Iris pigment epithelial cell (primary cell): ENCODE measurements at regions not wholly inside any gene's neighbourhood (a gene's known extent, or its start where the extent isn't known, plus 50 kb on each side); places are given as distances from the start of the nearest gene placed in this dataset.

Experiments used
- DNase-seq: peaks from one replicate; pipeline ENCODE4 v3.0.0-alpha.2; 2011; ENCODE audit warnings: low read depth

- DNase-seq: no peak
Measured at GRCh38 chr14:97298736-97299135, 501.6 kb downstream of the VRK1 start.

GRCh38 chr14:97299661-97300060 is 502.5 kb downstream of the VRK1 start:
- no peak for DNase-seq

GRCh38 chr14:97301931-97302559 is 504.9 kb downstream of the VRK1 start:
- no peak for DNase-seq

DNA sequence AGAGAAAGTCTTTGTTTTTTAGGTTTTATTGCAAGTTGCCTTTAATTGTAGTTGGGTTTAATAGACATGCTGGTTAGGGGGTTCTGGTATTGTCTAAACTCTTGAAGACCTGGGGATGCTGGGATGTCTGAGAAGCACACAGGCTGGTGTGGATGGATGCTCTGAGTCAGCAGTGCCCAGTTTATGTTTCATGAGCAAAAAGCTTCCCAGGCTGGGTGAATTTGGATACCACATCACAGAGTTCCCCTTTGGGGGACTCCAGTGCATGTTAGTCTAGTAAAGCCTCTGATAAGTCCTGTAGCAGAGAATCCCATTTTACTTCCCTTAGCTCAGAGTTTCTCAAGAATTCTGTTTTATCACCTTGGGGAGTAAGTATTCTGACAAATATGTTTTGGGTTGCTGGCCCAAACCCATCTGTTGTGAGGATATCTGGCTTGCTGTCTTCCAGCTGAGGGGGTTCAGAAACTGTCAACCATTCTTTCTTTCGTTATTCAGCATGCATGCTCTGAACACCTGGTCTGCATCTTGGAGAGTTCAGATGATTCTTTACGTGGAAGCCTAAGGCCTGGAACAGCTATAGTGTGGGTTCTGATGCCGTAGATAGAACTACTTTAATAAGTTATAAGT is 509.1 kb downstream of the VRK1 start:
- no peak for DNase-seq

- DNase-seq: no peak
Measured at GRCh38 chr14:97306760-97307246, 509.6 kb downstream of the VRK1 start.

- no peak for DNase-seq
Measured at GRCh38 chr14:97311411-97311810, 514.2 kb downstream of the VRK1 start.

DNA sequence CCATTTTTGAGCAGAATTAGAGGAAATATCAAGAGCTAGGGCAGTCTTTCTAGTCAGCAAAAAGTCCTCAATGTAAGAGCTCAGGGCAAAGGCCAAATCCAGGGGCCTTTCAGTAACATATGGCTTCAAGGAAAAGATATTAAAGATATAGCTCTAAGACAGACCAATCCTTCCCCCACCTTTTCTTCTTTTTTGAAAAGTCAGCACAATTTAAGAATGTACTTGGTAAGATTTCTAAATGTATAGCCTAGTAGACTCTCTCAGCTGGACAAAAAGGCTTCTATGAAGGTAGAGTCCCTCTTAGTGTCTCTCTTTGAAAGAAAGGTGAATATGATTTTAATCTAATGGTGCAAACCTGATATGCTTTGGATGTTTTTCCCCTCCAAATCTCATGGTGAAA is 515.7 kb downstream of the VRK1 start:
- no peak for DNase-seq

GRCh38 chr14:97315790-97316189 is 518.6 kb downstream of the VRK1 start:
- DNase-seq: no peak

- no peak for DNase-seq
Measured at GRCh38 chr14:97318380-97318779, 521.2 kb downstream of the VRK1 start.

GRCh38 chr14:97319691-97320090 is 522.5 kb downstream of the VRK1 start:
- DNase-seq: no peak

DNA sequence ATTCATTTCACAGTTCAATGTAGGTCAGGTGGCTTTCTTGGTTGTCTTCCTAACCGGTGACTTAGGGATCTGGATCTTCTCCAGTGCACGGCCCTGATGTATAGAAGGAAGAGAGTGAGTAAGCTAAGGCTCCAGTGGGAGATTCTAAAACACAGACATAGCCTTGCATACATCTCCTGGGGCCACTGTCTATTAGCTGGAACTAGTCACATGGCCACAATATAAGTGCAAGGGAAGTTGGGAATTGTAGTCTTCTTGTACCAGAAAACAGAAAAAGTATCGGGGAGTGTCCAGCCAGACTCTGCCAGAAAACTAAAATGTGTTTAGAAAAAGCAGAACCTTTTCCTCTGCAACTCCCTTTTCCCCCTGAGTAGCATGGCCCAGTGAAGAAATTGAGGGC is 531.6 kb downstream of the VRK1 start:
- no peak for DNase-seq

DNA sequence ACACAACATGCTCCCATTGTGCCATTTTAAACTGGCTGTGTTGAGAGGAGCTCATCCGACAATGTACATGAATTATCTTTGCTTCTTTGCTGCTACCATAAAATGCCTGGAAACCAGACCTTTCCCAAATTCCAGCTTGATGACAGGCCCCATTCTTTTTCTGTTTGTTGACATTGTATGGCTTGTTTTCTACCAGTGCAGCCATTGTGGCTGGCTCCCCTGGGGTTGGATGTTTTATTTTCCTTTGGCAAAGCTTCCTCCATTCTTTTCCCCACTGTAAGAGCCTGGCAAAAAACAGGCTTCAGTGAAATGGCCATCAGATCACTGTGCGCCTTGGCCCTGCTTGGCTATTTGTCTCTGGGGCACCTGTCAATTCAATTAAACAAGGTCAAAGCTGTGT is 532.5 kb downstream of the VRK1 start:
- DNase-seq: no peak

DNA sequence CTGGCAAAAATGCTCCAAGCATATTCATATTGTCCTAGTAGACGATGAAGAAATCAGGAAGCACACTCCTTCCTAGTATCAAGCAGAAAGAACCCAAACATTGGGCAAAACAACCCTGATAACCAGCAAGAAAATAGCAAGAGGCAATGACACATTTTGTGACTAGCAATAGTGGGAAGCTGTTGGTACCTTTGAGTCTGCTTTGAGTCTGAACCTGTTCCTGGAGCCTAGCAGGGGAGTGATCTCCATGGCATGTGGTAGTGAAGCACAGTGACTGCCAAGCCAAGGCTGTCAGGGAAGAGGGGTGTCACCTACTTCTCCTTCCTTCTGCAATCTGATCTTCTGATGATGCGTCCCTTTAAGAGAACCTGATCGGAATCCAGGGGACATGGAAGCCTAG is 533.9 kb downstream of the VRK1 start:
- DNase-seq: no peak

DNA sequence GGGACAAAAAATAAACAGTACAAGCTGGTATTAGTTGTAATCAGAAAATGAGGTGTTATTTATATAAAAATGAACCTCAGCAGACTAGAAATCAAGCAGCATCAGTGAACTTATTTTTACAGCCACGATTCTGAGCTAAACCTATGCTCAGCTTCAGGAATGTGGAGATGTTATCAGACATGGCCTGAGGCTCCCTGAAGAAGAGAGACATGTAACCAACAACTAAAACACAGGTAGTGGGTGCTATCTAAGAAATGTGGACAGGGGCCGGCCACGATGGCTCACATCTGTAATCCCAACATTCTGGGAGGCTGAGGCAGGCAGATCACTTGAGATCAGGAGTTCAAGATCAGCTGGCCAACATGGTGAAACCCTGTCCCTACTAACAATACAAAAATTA is 534.3 kb downstream of the VRK1 start:
- no peak for DNase-seq

DNA sequence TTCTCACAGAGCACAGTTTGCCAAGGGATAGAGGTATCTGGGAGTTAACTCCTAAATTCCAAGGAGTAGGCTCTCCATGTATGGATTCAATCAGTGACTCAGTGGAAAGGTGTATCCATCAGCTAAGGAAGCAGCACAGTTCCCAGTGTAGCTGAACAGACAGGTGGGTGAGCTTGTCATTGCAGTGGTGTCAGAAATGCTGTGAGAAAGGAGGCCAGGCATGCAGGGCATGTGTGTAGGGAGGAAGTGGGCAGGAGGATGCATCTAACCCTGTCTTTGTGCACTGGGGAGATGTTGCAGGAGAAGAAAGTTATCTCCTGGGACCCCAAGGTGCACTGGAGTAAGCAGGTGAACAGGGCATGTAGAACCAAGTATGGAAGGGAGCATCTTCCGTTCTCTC is 539.0 kb downstream of the VRK1 start:
- DNase-seq: no peak

DNA sequence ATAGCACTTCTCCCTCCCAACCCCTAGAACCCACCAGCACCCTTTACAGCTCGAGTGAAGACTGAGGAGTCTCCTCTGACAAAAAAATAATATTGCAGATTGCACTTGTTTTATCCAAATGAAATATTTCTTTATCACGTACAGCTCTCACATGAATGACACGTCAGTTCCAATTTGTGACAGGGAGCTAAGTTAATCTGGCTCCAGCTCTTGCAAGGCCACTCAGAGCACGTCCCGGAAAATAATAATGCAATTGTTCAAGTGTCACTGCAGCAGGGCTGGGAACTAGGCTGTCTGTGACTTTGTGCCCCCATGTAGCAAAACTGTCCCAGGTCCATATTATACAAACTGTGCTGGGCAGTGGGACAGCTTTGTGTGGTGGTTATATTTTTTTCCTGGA is 539.6 kb downstream of the VRK1 start:
- DNase-seq: no peak

DNA sequence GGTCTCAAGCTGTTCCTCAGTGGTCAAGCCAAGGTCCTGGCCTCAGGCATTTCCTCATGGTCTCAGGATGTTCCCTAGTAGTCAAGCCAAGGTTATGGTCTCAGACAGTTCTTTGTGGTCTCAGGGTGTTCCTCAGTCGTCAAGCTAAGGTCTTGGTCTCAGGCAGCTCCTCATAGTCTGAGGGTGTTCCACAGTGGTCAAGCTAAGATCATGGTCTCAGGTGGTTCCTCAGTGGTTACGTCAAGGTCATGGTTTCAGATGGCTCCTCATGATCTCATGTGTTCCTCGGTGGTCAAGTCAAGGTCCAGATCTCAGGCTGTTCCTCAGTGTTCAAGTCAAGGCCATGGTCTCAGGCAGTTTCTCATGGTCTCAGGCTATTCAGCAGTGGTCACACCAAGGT is 540.1 kb downstream of the VRK1 start:
- DNase-seq: no peak

- DNase-seq: no peak
Measured at GRCh38 chr14:97337670-97338069, 540.5 kb downstream of the VRK1 start.

GRCh38 chr14:97344666-97345065 is 547.5 kb downstream of the VRK1 start:
- DNase-seq: no peak

DNA sequence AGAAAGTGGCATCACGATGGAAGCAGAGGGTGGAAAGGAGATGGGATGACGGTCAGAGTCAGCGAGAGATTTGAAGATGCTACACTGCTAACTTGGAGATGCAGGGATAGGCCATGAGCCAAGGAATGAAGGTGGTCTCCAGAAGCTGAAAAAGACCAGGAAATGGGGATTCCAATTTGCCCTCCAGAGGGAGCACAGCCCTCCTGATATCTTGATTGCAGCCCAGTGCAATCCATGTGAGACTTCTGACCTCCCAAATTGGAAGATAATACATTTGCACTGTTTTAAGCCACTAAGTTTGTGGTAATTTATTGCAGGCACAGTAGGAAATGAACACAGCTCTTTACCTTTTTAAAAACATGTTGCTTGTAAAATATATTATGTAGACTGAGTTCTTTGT is 549.5 kb downstream of the VRK1 start:
- DNase-seq: no peak

DNA sequence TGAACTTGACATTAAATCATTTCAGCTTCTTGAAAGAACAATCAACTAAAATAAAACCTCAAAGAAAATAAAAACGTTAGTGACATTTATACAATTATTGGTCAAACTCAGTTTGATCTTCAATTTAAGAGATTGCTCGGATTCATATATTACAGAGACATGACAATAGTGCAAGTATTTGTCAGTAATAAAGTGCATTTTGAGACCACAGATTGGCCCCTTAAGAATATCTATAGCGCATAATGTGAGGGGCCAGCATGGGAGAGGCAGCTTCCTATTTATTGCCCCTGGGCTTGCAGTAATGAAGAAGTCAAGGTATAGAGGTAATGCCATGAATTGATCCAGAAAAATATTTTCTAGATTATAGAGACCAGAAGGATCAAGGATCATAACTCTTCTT is 552.3 kb downstream of the VRK1 start:
- DNase-seq: no peak

DNA sequence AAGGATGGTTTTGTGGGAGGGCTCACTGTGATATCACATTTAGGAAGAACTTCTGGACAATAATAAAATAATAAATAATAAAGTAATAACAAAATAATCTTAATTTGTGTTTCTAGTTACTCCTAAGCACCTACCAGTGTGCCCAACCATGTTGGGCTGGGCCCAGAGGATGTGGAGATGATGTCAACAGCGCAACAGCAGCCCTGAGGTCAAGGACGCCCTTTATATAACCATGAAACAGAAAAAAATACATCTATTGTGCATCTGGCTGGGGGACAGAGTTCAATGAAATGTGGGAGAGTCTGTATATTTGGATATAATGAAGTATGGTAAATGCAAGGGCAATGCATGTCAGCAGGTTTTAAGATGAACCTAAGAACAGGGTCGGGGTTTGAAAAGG is 552.8 kb downstream of the VRK1 start:
- DNase-seq: no peak

- no peak for DNase-seq
Measured at GRCh38 chr14:97350415-97350814, 553.2 kb downstream of the VRK1 start.
